T-cell (primary cell): ENCODE measurements at regions not wholly inside any gene's neighbourhood (a gene's known extent, or its start where the extent isn't known, plus 50 kb on each side); places are given as distances from the start of the nearest gene placed in this dataset.

Experiments
- ATAC-seq, 4 experiments: fragments of 200-7000 bp in 3 of 4; fragments of 150-1000 bp in 1 of 4; cut with Tn5 transposase; replicated peaks in 1 of 4; 1 replicate in 3 of 4; 2 replicates in 1 of 4; pipeline ENCODE4 v1.10.0; 2021; ENCODE audit warnings: moderate library complexity in 3 of 4, mild to moderate bottlenecking in 2 of 4, moderate number of reproducible peaks in 1 of 4
- CTCF ChIA-PET, 2 donors: fragments of 300-600 bp; sonication (Branson Sonifier 250); formaldehyde crosslinking; loops; one replicate each; lab custom pipeline; 2022; ENCODE audit warnings: antibody characterized with exemption in 2 of 2; lab: Charles Lee
- POLR2A ChIA-PET, 2 donors: fragments of 300-600 bp; sonication (Branson Sonifier 250); formaldehyde crosslinking; loops; one replicate each; lab custom pipeline; 2022; ENCODE audit warnings: antibody characterized with exemption in 2 of 2; lab: Charles Lee
- DNase-seq, 35 experiments: peaks; one replicate each; pipeline versions ENCODE4 v3.0.0 to v3.0.0-alpha.2; 2013 to 2023
- H3K27ac ChIP-seq: one replicate; pipeline ENCODE4 v1.5.1; 2013; ENCODE audit warnings: low read length
- H3K27me3 ChIP-seq, 2 experiments: replicated peaks in 1 of 2; 1 replicate in 1 of 2; 2 replicates in 1 of 2; pipeline versions ENCODE4 v1.6.1 to v1.7.0; 2013; ENCODE audit warnings: low read length in 1 of 2, mixed read lengths in 1 of 2; ENCODE audit not compliant: control insufficient read depth in 2 of 2, insufficient read depth in 2 of 2; ENCODE audit errors: extremely low read depth in 1 of 2
- H3K36me3 ChIP-seq, 2 donors: 1 replicate in 1 of 2; 2 replicates in 1 of 2; pipeline versions ENCODE4 v1.6.1 to v1.7.0; 2013; ENCODE audit warnings: low read length in 1 of 2; ENCODE audit not compliant: control insufficient read depth in 2 of 2, insufficient read depth in 1 of 2; ENCODE audit errors: extremely low read depth in 1 of 2
- H3K4me1 ChIP-seq, 2 experiments: 1 replicate in 1 of 2; 2 replicates in 1 of 2; pipeline versions ENCODE4 v1.6.1 to v1.7.0; 2013; ENCODE audit warnings: low read length in 2 of 2, mixed read lengths in 1 of 2; ENCODE audit not compliant: insufficient read depth in 2 of 2, control insufficient read depth in 1 of 2; ENCODE audit errors: extremely low read depth in 1 of 2
- H3K4me3 ChIP-seq, 2 donors: 1 replicate in 1 of 2; 2 replicates in 1 of 2; pipeline versions ENCODE4 v1.5.1 to v1.7.0; 2013; ENCODE audit warnings: mild to moderate bottlenecking in 2 of 2, low read length in 1 of 2, moderate library complexity in 1 of 2; ENCODE audit not compliant: control insufficient read depth in 1 of 2; ENCODE audit errors: extremely low read depth in 1 of 2
- H3K9me3 ChIP-seq: 2 replicates; pipeline ENCODE4 v1.7.0; 2013
- H3K27ac Mint-ChIP-seq, 2 donors: one replicate each; pipeline ENCODE4 v1.8.0; 2020 to 2021; ENCODE audit warnings: mild to moderate bottlenecking in 2 of 2, mixed read lengths in 2 of 2
- H3K27me3 Mint-ChIP-seq, 2 donors: one replicate each; pipeline ENCODE4 v1.8.0; 2021 to 2022; ENCODE audit warnings: mixed read lengths in 2 of 2
- H3K36me3 Mint-ChIP-seq: one replicate; pipeline ENCODE4 v1.8.0; 2021; ENCODE audit warnings: mixed read lengths
- H3K4me1 Mint-ChIP-seq, 3 donors: one replicate each; pipeline ENCODE4 v1.8.0; 2020 to 2022; ENCODE audit warnings: mixed read lengths in 3 of 3, mild to moderate bottlenecking in 1 of 3
- H3K4me3 Mint-ChIP-seq, 3 donors: one replicate each; pipeline ENCODE4 v1.8.0; 2020 to 2022; ENCODE audit warnings: mild to moderate bottlenecking in 3 of 3, mixed read lengths in 3 of 3, moderate library complexity in 3 of 3
- H3K9me3 Mint-ChIP-seq, 3 donors: one replicate each; pipeline ENCODE4 v1.8.0; 2020 to 2022; ENCODE audit warnings: mixed read lengths in 3 of 3
- WGBS: methylation state at CpG from one replicate; pipeline ENCODE4 v1.1.5; 2013; ENCODE audit warnings: missing lambda C conversion rate; ENCODE audit not compliant: insufficient coverage; 5-methylcytosine and 5-hydroxymethylcytosine counted together

DNA sequence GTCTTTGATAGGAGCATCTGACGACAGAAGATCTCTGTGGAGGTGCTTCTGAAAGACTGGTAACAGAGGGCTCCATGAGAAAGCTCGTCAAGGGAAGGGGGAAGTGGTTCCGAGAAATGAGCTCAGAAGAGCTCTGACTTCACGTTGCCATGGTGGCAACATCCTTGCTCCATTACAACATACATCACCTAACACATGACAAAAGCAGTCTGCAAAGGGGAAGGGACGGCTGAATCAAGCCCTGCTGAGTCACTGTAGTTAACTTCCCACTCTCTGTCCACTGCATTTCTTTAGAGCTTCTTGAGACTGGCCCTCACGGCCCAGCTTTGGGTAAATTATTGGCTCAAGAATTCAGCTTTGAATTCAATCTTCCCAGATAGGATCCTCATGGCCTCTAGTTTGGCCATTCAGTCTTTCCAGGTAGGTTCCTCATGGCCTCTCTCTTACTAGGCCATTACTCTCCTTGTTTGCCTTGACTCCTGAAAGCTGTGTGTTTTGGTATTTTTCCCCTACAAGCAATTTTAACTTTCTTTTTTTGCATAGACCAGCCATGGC, 88.0 kb upstream of the ZNF648 start:
- peaks cover 4 to 17% (median 5%) of the 10 kb centered on the region in 3 donors for H3K4me1 Mint-ChIP-seq

GRCh38 chr1:182147951-182148350, 86.4 kb upstream of the ZNF648 start:
- CTCF ChIA-PET, result interaction anchor here (0.7 to 2.1 kb wide), 3 partner anchors 248 to 249 kb away, joined by 3 to 7 read pairs (median 5); no protein-coding TSS in a partner anchor
- H3K27me3 Mint-ChIP-seq, result no peaks in the 10 kb centered on the region
- H3K36me3 ChIP-seq, result no peaks in the 10 kb centered on the region
- H3K4me3 ChIP-seq, result no peak overlapping the region
- POLR2A ChIA-PET, result interaction anchor here in 1 of 2 donors (0.5 kb wide), 1 partner anchor 17 kb away, joined by 3 read pairs; no protein-coding TSS in a partner anchor
- no peak overlapping the region for H3K4me3 Mint-ChIP-seq
- DNase-seq (no peak), ATAC-seq (no peak)
- H3K9me3 Mint-ChIP-seq, result no peaks in the 10 kb centered on the region
- H3K27ac Mint-ChIP-seq, result no peak overlapping the region
- no peaks in the 10 kb centered on the region for H3K36me3 Mint-ChIP-seq
- H3K4me1 Mint-ChIP-seq, result peaks cover 6 to 17% (median 8%) of the 10 kb centered on the region in 3 donors
- peaks cover 0 to 7% of the 10 kb centered on the region in 2 experiments for H3K27me3 ChIP-seq
- WGBS, result 89% methylated on average over 3 of the region's 5 CpGs
- peaks cover 0 to 3% of the 10 kb centered on the region in 2 experiments for H3K4me1 ChIP-seq
- H3K27ac ChIP-seq, result no peak overlapping the region
- H3K9me3 ChIP-seq, result no peaks in the 10 kb centered on the region

More for the DNA sequence above, 88.0 kb upstream of the ZNF648 start:
- no peak overlapping the region for H3K4me3 Mint-ChIP-seq
- ATAC-seq, result peak in 2 of 4 experiments; percentile 15 to 92
- H3K27ac Mint-ChIP-seq, result no peak overlapping the region
- no peaks in the 10 kb centered on the region for H3K36me3 Mint-ChIP-seq
- Histone ChIP-seq H3K4me3 (no peak overlapping the region), H3K4me1 (no peaks in the 10 kb centered on the region), H3K27me3 (no peaks in the 10 kb centered on the region), H3K27ac (no peak overlapping the region), H3K36me3 (no peaks in the 10 kb centered on the region), H3K9me3 (no peaks in the 10 kb centered on the region)
- POLR2A ChIA-PET, result no interaction called here
- peak in 19 of 35 experiments; percentile 4 to 55 (median 16) for DNase-seq
- no peaks in the 10 kb centered on the region for H3K9me3 Mint-ChIP-seq
- H3K27me3 Mint-ChIP-seq, result no peaks in the 10 kb centered on the region
- CTCF ChIA-PET, result interaction anchor here in 1 of 2 donors (0.6 to 2.1 kb wide), 3 partner anchors 9 to 247 kb away, joined by 3 to 7 read pairs (median 7); no protein-coding TSS in a partner anchor
- WGBS, result 33% methylated on average over 1 of the region's 6 CpGs

DNA sequence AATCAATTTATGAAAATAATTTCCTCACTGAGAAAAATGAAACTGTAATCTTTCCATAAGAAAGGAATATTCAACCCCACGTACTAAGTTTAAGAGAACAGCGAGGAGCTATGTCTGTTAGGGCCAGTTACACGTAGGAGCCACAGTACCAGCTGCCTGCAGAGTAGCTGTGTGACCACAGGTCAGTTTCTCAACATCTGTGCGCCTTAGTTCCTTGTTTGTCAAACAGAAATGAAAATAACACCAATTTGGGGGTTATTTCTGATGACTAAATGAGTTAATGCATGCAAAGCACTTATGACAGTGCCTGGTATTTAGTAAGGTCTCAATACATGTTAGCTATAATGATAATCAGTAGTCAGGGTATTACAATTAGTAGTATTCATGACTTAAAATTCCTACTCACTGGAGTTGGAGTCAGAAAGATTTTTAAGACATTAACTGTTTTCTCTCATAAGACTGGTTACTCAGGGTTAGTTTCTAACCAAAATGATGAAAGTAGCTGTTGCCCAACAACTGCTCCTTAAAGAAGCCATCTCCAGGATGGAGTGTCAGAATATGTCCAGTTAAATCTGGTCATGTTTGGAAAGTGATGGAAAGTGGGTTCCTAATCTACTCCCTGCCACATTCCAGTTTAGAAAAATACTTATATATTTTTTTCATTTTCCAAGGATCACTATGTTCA, 85.8 kb upstream of the ZNF648 start:
- DNase-seq (peak in 1 of 35 experiments; percentile 25), ATAC-seq (no peak)
- WGBS, result 100% methylated on average over 1 of the region's 4 CpGs
- Mint-ChIP-seq H3K9me3 (no peaks in the 10 kb centered on the region), H3K4me3 (no peak overlapping the region), H3K36me3 (no peaks in the 10 kb centered on the region), H3K27ac (no peak overlapping the region), H3K27me3 (peaks cover 0 to 4% of the 10 kb centered on the region in 2 donors), H3K4me1 (peaks cover 6 to 23% (median 9%) of the 10 kb centered on the region in 3 donors)
- no peaks in the 10 kb centered on the region for H3K36me3 ChIP-seq
- H3K27me3 ChIP-seq, result peaks cover 0 to 12% of the 10 kb centered on the region in 2 experiments
- CTCF ChIA-PET, result interaction anchor here (0.7 to 7.2 kb wide), 3 partner anchors 249 to 272 kb away, joined by 5 to 112 read pairs (median 6); partner anchors contain the start of gene TEDDM1 (in 1 of the 2)
- no peak overlapping the region for H3K27ac ChIP-seq
- H3K9me3 ChIP-seq, result no peaks in the 10 kb centered on the region
- no peak overlapping the region for H3K4me3 ChIP-seq
- POLR2A ChIA-PET, result interaction anchor here in 1 of 2 donors (0.7 kb wide), 1 partner anchor 250 kb away, joined by 8 read pairs; no protein-coding TSS in a partner anchor
- H3K4me1 ChIP-seq, result peaks cover 0 to 3% of the 10 kb centered on the region in 2 experiments

- Histone ChIP-seq H3K27ac (no peak overlapping the region), H3K27me3 (peaks cover 0 to 14% of the 10 kb centered on the region in 2 experiments), H3K4me1 (peaks cover 0 to 3% of the 10 kb centered on the region in 2 experiments), H3K4me3 (no peak overlapping the region), H3K36me3 (no peaks in the 10 kb centered on the region), H3K9me3 (no peaks in the 10 kb centered on the region)
- no peak for ATAC-seq
- DNase-seq, result no peak
- Mint-ChIP-seq H3K9me3 (no peaks in the 10 kb centered on the region), H3K27ac (no peak overlapping the region), H3K27me3 (peaks cover 0 to 4% of the 10 kb centered on the region in 2 donors), H3K4me3 (no peak overlapping the region), H3K36me3 (no peaks in the 10 kb centered on the region), H3K4me1 (peaks cover 6 to 23% (median 9%) of the 10 kb centered on the region in 3 donors)
- ChIA-PET CTCF (interaction anchor here (0.7 to 7.2 kb wide), 3 partner anchors 26 to 251 kb away, joined by 3 to 138 read pairs (median 112); partner anchors contain the start of gene TEDDM1 (in 1 of the 2)), POLR2A (no interaction called here)
- 100% methylated on average over 4 of the region's 5 CpGs for WGBS
Measured at GRCh38 chr1:182146286-182146685, 84.8 kb upstream of the ZNF648 start.

GRCh38 chr1:182145441-182145840, 83.9 kb upstream of the ZNF648 start:
- Histone ChIP-seq H3K27ac (no peak overlapping the region), H3K4me3 (no peak overlapping the region), H3K36me3 (no peaks in the 10 kb centered on the region), H3K9me3 (no peaks in the 10 kb centered on the region), H3K4me1 (peaks cover 0 to 3% of the 10 kb centered on the region in 2 experiments), H3K27me3 (peaks cover 0 to 14% of the 10 kb centered on the region in 2 experiments)
- peaks cover 6 to 23% (median 9%) of the 10 kb centered on the region in 3 donors for H3K4me1 Mint-ChIP-seq
- no peaks in the 10 kb centered on the region for H3K9me3 Mint-ChIP-seq
- no peak overlapping the region for H3K27ac Mint-ChIP-seq
- DNase-seq (no peak), ATAC-seq (no peak)
- WGBS, result 91% methylated on average over 5 of the region's 5 CpGs
- no peaks in the 10 kb centered on the region for H3K36me3 Mint-ChIP-seq
- ChIA-PET POLR2A (no interaction called here), CTCF (interaction anchor here (0.7 to 7.2 kb wide), 7 partner anchors 8 to 252 kb away, joined by 3 to 138 read pairs (median 3); partner anchors contain the start of gene TEDDM1 (in 1 of the 2))
- H3K27me3 Mint-ChIP-seq, result peaks cover 0 to 4% of the 10 kb centered on the region in 2 donors
- H3K4me3 Mint-ChIP-seq, result no peak overlapping the region

GRCh38 chr1:182144646-182145030, 83.1 kb upstream of the ZNF648 start:
- no peaks in the 10 kb centered on the region for H3K9me3 Mint-ChIP-seq
- no peak for DNase-seq
- POLR2A ChIA-PET, result interaction anchor here in 1 of 2 donors (0.7 to 0.9 kb wide), 2 partner anchors 45 to 247 kb away, joined by 3 to 4 read pairs; partner anchors contain the start of gene GLUL
- Histone ChIP-seq H3K9me3 (no peaks in the 10 kb centered on the region), H3K4me1 (peaks cover 0 to 3% of the 10 kb centered on the region in 2 experiments), H3K36me3 (no peaks in the 10 kb centered on the region), H3K27me3 (peaks cover 0 to 14% of the 10 kb centered on the region in 2 experiments), H3K27ac (no peak overlapping the region), H3K4me3 (no peak overlapping the region)
- H3K4me1 Mint-ChIP-seq, result peaks cover 4 to 20% (median 9%) of the 10 kb centered on the region in 3 donors
- CTCF ChIA-PET, result interaction anchor here (0.6 to 7.2 kb wide), 14 partner anchors 9 to 1731 kb away, joined by 3 to 138 read pairs (median 4); partner anchors contain the start of gene TEDDM1 (in 2 of the 2)
- no CpG with 5 or more reads among the region's 3 CpGs for WGBS
- no peaks in the 10 kb centered on the region for H3K36me3 Mint-ChIP-seq
- H3K27me3 Mint-ChIP-seq, result peaks cover 0 to 4% of the 10 kb centered on the region in 2 donors
- no peak overlapping the region for H3K27ac Mint-ChIP-seq
- H3K4me3 Mint-ChIP-seq, result no peak overlapping the region
- ATAC-seq, result no peak
